ENCODE measurements at regions not wholly inside any gene's neighbourhood (a gene's known extent, or its start where the extent isn't known, plus 50 kb on each side); places are given as distances from the start of the nearest gene placed in this dataset.
A peak's percentile ranks its signal among the peaks of the same experiment; 100 is the strongest.

GRCh38 chr4:58406762-58407161, 1296.6 kb upstream of the IGFBP7 start:
- TF ChIP-seq CTCF (IDR thresholded peaks at IDR 0.05; ENCODE audit: control insufficient read depth, extremely low read depth, insufficient read depth), result no peak
- no peak for DNase-seq (ENCODE audit: low read depth)

GRCh38 chr4:58368221-58368620, 1258.0 kb upstream of the IGFBP7 start:
- no peak overlapping the region for H3K4me3 ChIP-seq (ENCODE audit: low read depth, low read length)
- DNase-seq (ENCODE audit: low read depth), result no peak
- TF ChIP-seq CTCF (IDR thresholded peaks at IDR 0.05; ENCODE audit: control insufficient read depth, extremely low read depth, insufficient read depth), result no peak

More at GRCh38 chr4:58406762-58407161, 1296.6 kb upstream of the IGFBP7 start:
- H3K4me3 ChIP-seq (ENCODE audit: low read depth, low read length), result no peak overlapping the region

GRCh38 chr4:58360354-58361133, 1250.4 kb upstream of the IGFBP7 start:
- no peak for DNase-seq (ENCODE audit: low read depth)
- H3K4me3 ChIP-seq (ENCODE audit: low read depth, low read length), result no peak overlapping the region
- no peak for TF ChIP-seq CTCF (IDR thresholded peaks at IDR 0.05; ENCODE audit: control insufficient read depth, extremely low read depth, insufficient read depth)

- no peak overlapping the region for H3K4me3 ChIP-seq (ENCODE audit: low read depth, low read length)
- no peak for DNase-seq (ENCODE audit: low read depth)
- no peak for TF ChIP-seq CTCF (IDR thresholded peaks at IDR 0.05; ENCODE audit: control insufficient read depth, extremely low read depth, insufficient read depth)
These were observed 1249.4 kb upstream of the IGFBP7 start for GRCh38 chr4:58359590-58359989.

- H3K4me3 ChIP-seq (ENCODE audit: low read depth, low read length), result no peak overlapping the region
- DNase-seq (ENCODE audit: low read depth), result no peak
- no peak for TF ChIP-seq CTCF (IDR thresholded peaks at IDR 0.05; ENCODE audit: control insufficient read depth, extremely low read depth, insufficient read depth)
These were observed 1247.8 kb upstream of the IGFBP7 start for GRCh38 chr4:58357947-58358346.

- TF ChIP-seq CTCF (IDR thresholded peaks at IDR 0.05; ENCODE audit: control insufficient read depth, extremely low read depth, insufficient read depth), result no peak
- no peak overlapping the region for H3K4me3 ChIP-seq (ENCODE audit: low read depth, low read length)
- DNase-seq (ENCODE audit: low read depth), result no peak
These were observed 1214.9 kb upstream of the IGFBP7 start for GRCh38 chr4:58325070-58325469.

GRCh38 chr4:58313444-58313843, 1203.3 kb upstream of the IGFBP7 start:
- no peak for TF ChIP-seq CTCF (IDR thresholded peaks at IDR 0.05; ENCODE audit: control insufficient read depth, extremely low read depth, insufficient read depth)
- DNase-seq (ENCODE audit: low read depth), result peak; percentile 67

More at GRCh38 chr4:58313444-58313843, 1203.3 kb upstream of the IGFBP7 start:
- H3K4me3 ChIP-seq (ENCODE audit: low read depth, low read length), result no peak overlapping the region; the same call in 1 of the 2 replicates

All from LNCaP clone FGC (cell line).